IMR-90 (cell line): ENCODE measurements at regions not wholly inside any gene's neighbourhood (a gene's known extent, or its start where the extent isn't known, plus 50 kb on each side); places are given as distances from the start of the nearest gene placed in this dataset.

Source experiments
- ATAC-seq: fragments of 200-7000 bp; cut with Tn5 transposase; 2 replicates; pipeline ENCODE4 v1.9.1; 2020; ENCODE audit warnings: low read depth, mild to moderate bottlenecking, moderate library complexity
- BruUV-seq: library from RNA; stranded (reverse); fragments of 400-500 nt; replicated peaks from 2 replicates; lab custom pipeline; 2021; lab: Mats Ljungman, UMichigan
- CTCF ChIA-PET: fragments of 300-600 bp; formaldehyde crosslinking; extraction: SDS; loops from one replicate; lab custom pipeline; 2021; ENCODE audit warnings: antibody characterized with exemption; lab: Yijun Ruan, JAX
- POLR2A ChIA-PET: fragments of 300-600 bp; sonication (Branson Sonifier 250); formaldehyde crosslinking; loops from one replicate; lab custom pipeline; 2022; ENCODE audit warnings: antibody characterized with exemption; ENCODE audit not compliant: unreplicated experiment; lab: Charles Lee
- DNase-seq: peaks from one replicate; pipeline ENCODE4 v3.0.0; 2013
- H2AFZ ChIP-seq: replicated peaks from 2 replicates; pipeline ENCODE3; 2013; ENCODE audit warnings: low read length, mild to moderate bottlenecking; ENCODE audit not compliant: poor library complexity
- H2AK5ac ChIP-seq: 2 replicates; pipeline ENCODE4 v1.6.1; 2013; ENCODE audit warnings: low read depth, low read length, inconsistent platforms
- H2AK9ac ChIP-seq: replicated peaks from 2 replicates; pipeline ENCODE3; 2013; ENCODE audit warnings: mild to moderate bottlenecking, low read depth, low read length, moderate library complexity; ENCODE audit not compliant: poor library complexity
- H2BK120ac ChIP-seq: 2 replicates; pipeline ENCODE4 v1.6.1; 2013; ENCODE audit warnings: low read depth, low read length, inconsistent platforms
- H2BK15ac ChIP-seq: 3 replicates; pipeline ENCODE4 v1.6.1; 2013; ENCODE audit warnings: low read depth, low read length, inconsistent platforms
- H2BK20ac ChIP-seq: 2 replicates; pipeline ENCODE4 v1.6.1; 2013; ENCODE audit warnings: low read depth, mild to moderate bottlenecking, inconsistent platforms, low read length, moderate library complexity
- H2BK5ac ChIP-seq: 2 replicates; pipeline ENCODE4 v1.6.1; 2013; ENCODE audit warnings: mild to moderate bottlenecking, low read depth, low read length, inconsistent platforms; ENCODE audit not compliant: poor library complexity, severe bottlenecking
- H3K14ac ChIP-seq: replicated peaks from 2 replicates; pipeline ENCODE4 v1.6.1; 2013; ENCODE audit warnings: low read depth, low read length, inconsistent platforms
- H3K18ac ChIP-seq: 2 replicates; pipeline ENCODE4 v1.6.1; 2013; ENCODE audit warnings: low read depth, low read length, control low read depth
- H3K23ac ChIP-seq: 2 replicates; pipeline ENCODE4 v1.6.1; 2013; ENCODE audit warnings: low read depth, low read length, inconsistent platforms
- H3K27ac ChIP-seq: 2 replicates; pipeline ENCODE4 v1.5.1; 2013; ENCODE audit warnings: mild to moderate bottlenecking, control low read depth, low read length; ENCODE audit not compliant: insufficient read depth
- H3K27me3 ChIP-seq: 2 replicates; pipeline ENCODE4 v1.6.1; 2013; ENCODE audit warnings: low read length; ENCODE audit not compliant: control insufficient read depth, insufficient read depth
- H3K36me3 ChIP-seq: 2 replicates; pipeline ENCODE4 v1.6.1; 2013; ENCODE audit warnings: low read length, mixed read lengths; ENCODE audit not compliant: control insufficient read depth, insufficient read depth
- H3K4ac ChIP-seq: 2 replicates; pipeline ENCODE4 v1.6.1; 2013; ENCODE audit warnings: low read depth, low read length, inconsistent platforms
- H3K4me1 ChIP-seq: 2 replicates; pipeline ENCODE4 v1.6.1; 2013; ENCODE audit warnings: low read length, mixed read lengths; ENCODE audit not compliant: control insufficient read depth, insufficient read depth
- H3K4me2 ChIP-seq: 2 replicates; pipeline ENCODE4 v1.6.1; 2013; ENCODE audit warnings: low read depth, mild to moderate bottlenecking, control low read depth, low read length, moderate library complexity
- H3K4me3 ChIP-seq: 2 replicates; pipeline ENCODE4 v1.5.1; 2013; ENCODE audit warnings: low read depth, mild to moderate bottlenecking, control low read depth, low read length, moderate library complexity; ENCODE audit not compliant: insufficient read depth
- H3K56ac ChIP-seq: 2 replicates; pipeline ENCODE4 v1.6.1; 2013; ENCODE audit warnings: low read length, inconsistent platforms; ENCODE audit not compliant: insufficient read depth; ENCODE audit errors: extremely low read depth
- H3K79me1 ChIP-seq, 2 experiments: 2 replicates each; pipeline ENCODE4 v1.6.1; 2013; ENCODE audit warnings: low read length in 2 of 2, inconsistent platforms in 1 of 2, low read depth in 1 of 2
- H3K9ac ChIP-seq: 2 replicates; pipeline ENCODE4 v1.6.1; 2013; ENCODE audit warnings: low read depth, low read length, control low read depth
- H3K9me1 ChIP-seq: 2 replicates; pipeline ENCODE4 v1.6.1; 2013; ENCODE audit warnings: low read length, inconsistent platforms; ENCODE audit not compliant: insufficient read depth
- H3K9me3 ChIP-seq: 2 replicates; pipeline ENCODE4 v1.6.1; 2013; ENCODE audit warnings: low read length; ENCODE audit not compliant: control insufficient read depth, insufficient read depth
- H4K20me1 ChIP-seq: 2 replicates; pipeline ENCODE4 v1.6.1; 2013; ENCODE audit warnings: low read length, inconsistent platforms; ENCODE audit not compliant: insufficient read depth
- H4K5ac ChIP-seq: 2 replicates; pipeline ENCODE4 v1.6.1; 2013; ENCODE audit warnings: mild to moderate bottlenecking, low read depth, low read length, control low read depth
- H4K8ac ChIP-seq, 2 experiments: 2 replicates each; pipeline ENCODE4 v1.6.1; 2013; ENCODE audit warnings: low read depth in 2 of 2, low read length in 2 of 2, control low read depth in 1 of 2, inconsistent platforms in 1 of 2
- H4K91ac ChIP-seq: 2 replicates; pipeline ENCODE4 v1.6.1; 2013; ENCODE audit warnings: low read depth, low read length, inconsistent platforms; ENCODE audit not compliant: insufficient read depth
- CHD1 ChIP-seq: IDR thresholded peaks from 2 replicates; pipeline ENCODE4 v1.6.1; 2012; ENCODE audit warnings: low read depth, low read length, improper control_type of control experiment
- MAFK ChIP-seq: IDR thresholded peaks from 2 replicates; pipeline ENCODE4 v1.6.1; 2012; ENCODE audit warnings: low read depth, low read length, improper control_type of control experiment
- RCOR1 ChIP-seq: IDR thresholded peaks from 2 replicates; pipeline ENCODE4 v1.6.1; 2012; ENCODE audit warnings: mild to moderate bottlenecking, low read length, improper control_type of control experiment; ENCODE audit not compliant: insufficient replicate concordance
- RFX5 ChIP-seq: IDR thresholded peaks from 2 replicates; pipeline ENCODE4 v1.8.0; 2012; ENCODE audit warnings: low read depth, mild to moderate bottlenecking, low read length, moderate library complexity
- USF2 ChIP-seq: fragments of 150-350 bp; IDR thresholded peaks from 2 replicates; pipeline ENCODE4 v1.6.1; 2017; ENCODE audit warnings: mild to moderate bottlenecking, antibody characterized with exemption, low read length, low read depth
- WGBS, 2 experiments: methylation state at CpG; one replicate each; pipeline versions ENCODE4 v1.1.5 to v1.1.7; 2013; ENCODE audit warnings: missing lambda C conversion rate in 2 of 2; ENCODE audit not compliant: insufficient read length in 1 of 2; ENCODE audit errors: extremely low coverage in 2 of 2; 5-methylcytosine and 5-hydroxymethylcytosine counted together
- dilution Hi-C: fragments of 300-500 bp; cut with HindIII; formaldehyde crosslinking; loops from one replicate; pipeline ENCODE4 v1.14.3; 2018; ENCODE audit warnings: low sequenced_read_pairs; ENCODE audit not compliant: unreplicated experiment
- in situ Hi-C: fragments of 300-500 bp; cut with MboI; formaldehyde crosslinking; loops from 3 replicates; pipeline ENCODE4 v1.14.3; 2019; ENCODE audit warnings: low sequenced_read_pairs, inconsistent platforms, mixed read lengths
- intact Hi-C: fragments of 100-400 bp; cut with micrococcal nuclease; formaldehyde crosslinking; loops from 2 replicates; pipeline ENCODE4 v1.10.0; 2022

- Histone ChIP-seq H3K23ac (no peak overlapping the region), H4K91ac (no peak overlapping the region), H3K4me3 (no peak overlapping the region), H2AK9ac (no peak overlapping the region), H3K9ac (no peak overlapping the region), H4K5ac (no peak overlapping the region), H3K56ac (no peak overlapping the region), H3K4me2 (no peak overlapping the region), H3K9me1 (no peaks in the 10 kb centered on the region), H2AK5ac (no peak overlapping the region), H4K20me1 (no peaks in the 10 kb centered on the region), H3K27me3 (no peaks in the 10 kb centered on the region), H2AFZ (no peak overlapping the region), H2BK15ac (no peak overlapping the region), H2BK5ac (no peak overlapping the region), H3K27ac (no peak overlapping the region), H3K79me1 (no peaks in the 10 kb centered on the region), H3K14ac (no peak overlapping the region), H3K4me1 (no peaks in the 10 kb centered on the region), H2BK120ac (no peak overlapping the region), H3K36me3 (no peaks in the 10 kb centered on the region), H3K18ac (no peak overlapping the region), H3K4ac (no peak overlapping the region), H3K9me3 (no peaks in the 10 kb centered on the region), H2BK20ac (no peak overlapping the region), H4K8ac (no peak overlapping the region)
- BruUV-seq = no TSS peak
- no peak for TF ChIP-seq RCOR1
- TF ChIP-seq USF2 = no peak
- TF ChIP-seq MAFK = no peak
- no peak for TF ChIP-seq CHD1
- TF ChIP-seq RFX5 = no peak
- DNase-seq (no peak), ATAC-seq (no peak)
- 14% methylated on average over 1 of the region's 5 CpGs; no CpG with 5 or more reads in 1 of the 2 experiments for WGBS, 2 experiments
- POLR2A ChIA-PET = no interaction called here
- dilution Hi-C loops = no loop called here
- CTCF ChIA-PET = no interaction called here
- intact Hi-C loops = no loop called here
- in situ Hi-C loops = no loop called here
Measured at GRCh38 chr1:182173808-182174512, 112.4 kb upstream of the ZNF648 start.
